GM23338 (cell line): ENCODE measurements at regions not wholly inside any gene's neighbourhood (a gene's known extent, or its start where the extent isn't known, plus 50 kb on each side); places are given as distances from the start of the nearest gene placed in this dataset.

Source experiments
- ATAC-seq: fragments of 200-7000 bp; cut with Tn5 transposase; 3 replicates; pipeline ENCODE4 v1.9.1; 2020
- DNase-seq: peaks from one replicate; pipeline ENCODE4 v3.0.0-alpha.2; 2015; ENCODE audit warnings: low spot score
- H2AFZ ChIP-seq: fragments of 200-600 bp; sonication (generic); 2 replicates; pipeline ENCODE4 v1.8.0; 2016; ENCODE audit warnings: antibody characterized with exemption, mild to moderate bottlenecking, moderate library complexity
- H3F3A ChIP-seq: fragments of 200-600 bp; sonication (generic); replicated peaks from 2 replicates; pipeline ENCODE4 v1.8.0; 2017; ENCODE audit warnings: antibody characterized with exemption, mixed run types, low read depth
- H3K27ac ChIP-seq: fragments of 200-600 bp; sonication (generic); 2 replicates; pipeline ENCODE4 v1.6.1; 2016; ENCODE audit warnings: low read depth
- H3K27me3 ChIP-seq: fragments of 200-600 bp; sonication (generic); 2 replicates; pipeline ENCODE4 v1.8.0; 2016; ENCODE audit warnings: mild to moderate bottlenecking, mixed run types, moderate library complexity; ENCODE audit not compliant: insufficient read depth
- H3K36me3 ChIP-seq: fragments of 200-600 bp; sonication (generic); 2 replicates; pipeline ENCODE4 v1.8.0; 2016; ENCODE audit warnings: mild to moderate bottlenecking; ENCODE audit not compliant: insufficient read depth
- H3K4me1 ChIP-seq: fragments of 200-600 bp; sonication (generic); 2 replicates; pipeline ENCODE4 v1.8.0; 2016; ENCODE audit warnings: mild to moderate bottlenecking, moderate library complexity; ENCODE audit not compliant: insufficient read depth
- H3K4me2 ChIP-seq: fragments of 200-600 bp; sonication (generic); 2 replicates; pipeline ENCODE4 v1.7.1; 2017; ENCODE audit warnings: mixed run types
- H3K4me3 ChIP-seq: fragments of 200-600 bp; sonication (generic); 2 replicates; pipeline ENCODE4 v1.6.1; 2016; ENCODE audit warnings: mixed run types
- H3K79me2 ChIP-seq: fragments of 200-600 bp; sonication (generic); replicated peaks from 2 replicates; pipeline ENCODE4 v1.8.0; 2017; ENCODE audit warnings: mild to moderate bottlenecking; ENCODE audit not compliant: insufficient read depth
- H3K9me2 ChIP-seq: fragments of 200-600 bp; sonication (generic); 2 replicates; pipeline ENCODE4 v1.8.0; 2017; ENCODE audit not compliant: insufficient read depth
- H4K20me1 ChIP-seq: fragments of 200-600 bp; sonication (generic); replicated peaks from 2 replicates; pipeline ENCODE4 v1.8.0; 2017; ENCODE audit warnings: mild to moderate bottlenecking; ENCODE audit not compliant: insufficient read depth
- H3K27ac Mint-ChIP-seq: 2 replicates; pipeline ENCODE4 v1.8.0; 2020; ENCODE audit warnings: inconsistent platforms, mild to moderate bottlenecking, moderate library complexity, mixed read lengths
- H3K27me3 Mint-ChIP-seq: 3 replicates; pipeline ENCODE4 v1.8.0; 2022; ENCODE audit warnings: low read depth, mild to moderate bottlenecking, moderate library complexity, mixed read lengths, inconsistent platforms; ENCODE audit not compliant: insufficient read depth, poor library complexity
- H3K36me3 Mint-ChIP-seq: 3 replicates; pipeline ENCODE4 v1.8.0; 2021; ENCODE audit warnings: low read depth, mild to moderate bottlenecking, inconsistent platforms, moderate library complexity, mixed read lengths
- H3K4me1 Mint-ChIP-seq: 3 replicates; pipeline ENCODE4 v1.8.0; 2020; ENCODE audit warnings: mild to moderate bottlenecking, inconsistent platforms, mixed read lengths
- H3K4me3 Mint-ChIP-seq: 3 replicates; pipeline ENCODE4 v1.8.0; 2021; ENCODE audit warnings: moderate library complexity, mild to moderate bottlenecking, inconsistent platforms, mixed read lengths
- H3K9me3 Mint-ChIP-seq: 3 replicates; pipeline ENCODE4 v1.8.0; 2020; ENCODE audit warnings: moderate library complexity, mild to moderate bottlenecking, inconsistent platforms, mixed read lengths
- CREB1 ChIP-seq: fragments of 250-450 bp; sonication (Bioruptor Pico); IDR thresholded peaks from 2 replicates; pipeline ENCODE4 v1.5.0; 2020; ENCODE audit warnings: low read depth, mild to moderate bottlenecking, moderate library complexity
- EZH2 ChIP-seq: fragments of 200-600 bp; sonication (generic); IDR thresholded peaks from one replicate; pipeline ENCODE4 v1.8.0; 2017; ENCODE audit warnings: antibody characterized with exemption, mild to moderate bottlenecking, low read depth; ENCODE audit not compliant: unreplicated experiment
- EZH2phosphoT487 ChIP-seq: fragments of 200-600 bp; sonication (generic); IDR thresholded peaks from one replicate; pipeline ENCODE4 v1.8.1; 2018; ENCODE audit warnings: antibody characterized with exemption; ENCODE audit not compliant: unreplicated experiment
- JUNB ChIP-seq: IDR thresholded peaks from one replicate; pipeline ENCODE4 v1.6.1; 2016; ENCODE audit warnings: antibody characterized with exemption; ENCODE audit not compliant: unreplicated experiment
- NANOG ChIP-seq: IDR thresholded peaks from 2 replicates; pipeline ENCODE4 v1.6.1; 2016; ENCODE audit warnings: antibody characterized with exemption, borderline replicate concordance
- POLR2AphosphoS5 ChIP-seq: IDR thresholded peaks from 2 replicates; pipeline ENCODE4 v1.6.1; 2016; ENCODE audit warnings: antibody characterized with exemption, low read depth
- STAT1 ChIP-seq: IDR thresholded peaks from one replicate; pipeline ENCODE4 v1.6.1; 2016; ENCODE audit warnings: antibody characterized with exemption; ENCODE audit not compliant: unreplicated experiment
- ZNF114 ChIP-seq: fragments of 250-450 bp; sonication (Bioruptor Pico); IDR thresholded peaks from 2 replicates; pipeline ENCODE4 v1.5.0; 2020; ENCODE audit warnings: mild to moderate bottlenecking, moderate library complexity
- ZNF331 ChIP-seq: fragments of 250-450 bp; sonication (Bioruptor Pico); IDR thresholded peaks from 2 replicates; pipeline ENCODE4 v1.5.0; 2020; ENCODE audit warnings: low read depth, mild to moderate bottlenecking, moderate library complexity
- TF ChIP-seq, protein P1 (sequence below): IDR thresholded peaks from 2 replicates; pipeline ENCODE4 v1.6.1; 2016; ENCODE audit warnings: antibody characterized with exemption
- TF ChIP-seq, protein P2 (sequence below), 2 experiments: fragments of 200-600 bp in 1 of 2; sonication (generic) in 1 of 2; conservative IDR thresholded peaks; 2 replicates each; pipeline versions ENCODE4 v1.5.1 to v1.6.1; 2016 to 2017; ENCODE audit warnings: antibody characterized with exemption in 2 of 2, low read depth in 2 of 2, mild to moderate bottlenecking in 2 of 2, moderate library complexity in 1 of 2
- TF ChIP-seq, protein P3 (sequence below): IDR thresholded peaks from one replicate; pipeline ENCODE4 v1.6.1; 2018; ENCODE audit warnings: antibody characterized with exemption; ENCODE audit not compliant: unreplicated experiment
- TF ChIP-seq, protein P4 (sequence below): fragments of 250-450 bp; sonication (Bioruptor Pico); IDR thresholded peaks from 2 replicates; pipeline ENCODE4 v1.5.0; 2020; ENCODE audit warnings: mild to moderate bottlenecking, moderate library complexity

DNA sequence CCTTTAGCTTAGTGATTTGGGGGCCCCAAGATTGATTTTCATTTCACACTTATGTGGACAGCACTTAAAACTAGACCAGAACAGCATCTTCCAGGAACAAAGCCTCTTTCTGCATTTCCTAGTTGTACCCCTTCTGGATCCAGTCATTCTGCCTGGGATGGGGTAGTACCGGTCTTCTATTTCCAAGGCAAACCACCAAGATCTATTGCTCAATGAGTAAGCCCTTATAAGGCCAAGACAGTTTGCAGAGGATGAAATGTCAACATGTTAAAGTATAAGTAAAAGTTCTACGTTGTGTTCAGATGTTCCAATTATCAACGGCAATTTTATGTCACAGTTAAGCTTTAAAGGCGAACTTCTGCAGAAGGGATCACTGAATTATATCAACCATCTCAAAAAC, 106.9 kb upstream of the ZNF746 start:
- no peak for ATAC-seq

More for the DNA sequence above, 106.9 kb upstream of the ZNF746 start:
- Histone ChIP-seq H3F3A (no peaks in the 10 kb centered on the region), H3K4me2 (no peak overlapping the region), H3K27me3 (no peaks in the 10 kb centered on the region), H3K4me3 (no peak overlapping the region), H4K20me1 (no peaks in the 10 kb centered on the region; the same call in 1 of the 2 replicates), H2AFZ (no peak overlapping the region), H3K79me2 (no peaks in the 10 kb centered on the region; the same call in 1 of the 2 replicates), H3K36me3 (no peaks in the 10 kb centered on the region; the same call in 1 of the 2 replicates), H3K9me2 (no peaks in the 10 kb centered on the region), H3K27ac (no peak overlapping the region), H3K4me1 (no peaks in the 10 kb centered on the region)
- Mint-ChIP-seq H3K27ac (no peak overlapping the region), H3K4me1 (no peaks in the 10 kb centered on the region), H3K27me3 (no peaks in the 10 kb centered on the region), H3K9me3 (no peaks in the 10 kb centered on the region), H3K36me3 (peaks cover 45% of the 10 kb centered on the region), H3K4me3 (no peak overlapping the region)
- TF ChIP-seq JUNB (no peak), EZH2 (no peak), NANOG (no peak), ZNF114 (CRISPR knock-in tag) (no peak), STAT1 (no peak), CREB1 (no peak), POLR2AphosphoS5 (no peak), ZNF331 (no peak), EZH2phosphoT487 (no peak)
- TF ChIP-seq, protein P1, sequence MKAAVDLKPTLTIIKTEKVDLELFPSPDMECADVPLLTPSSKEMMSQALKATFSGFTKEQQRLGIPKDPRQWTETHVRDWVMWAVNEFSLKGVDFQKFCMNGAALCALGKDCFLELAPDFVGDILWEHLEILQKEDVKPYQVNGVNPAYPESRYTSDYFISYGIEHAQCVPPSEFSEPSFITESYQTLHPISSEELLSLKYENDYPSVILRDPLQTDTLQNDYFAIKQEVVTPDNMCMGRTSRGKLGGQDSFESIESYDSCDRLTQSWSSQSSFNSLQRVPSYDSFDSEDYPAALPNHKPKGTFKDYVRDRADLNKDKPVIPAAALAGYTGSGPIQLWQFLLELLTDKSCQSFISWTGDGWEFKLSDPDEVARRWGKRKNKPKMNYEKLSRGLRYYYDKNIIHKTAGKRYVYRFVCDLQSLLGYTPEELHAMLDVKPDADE = no peak
- TF ChIP-seq, protein P2, sequence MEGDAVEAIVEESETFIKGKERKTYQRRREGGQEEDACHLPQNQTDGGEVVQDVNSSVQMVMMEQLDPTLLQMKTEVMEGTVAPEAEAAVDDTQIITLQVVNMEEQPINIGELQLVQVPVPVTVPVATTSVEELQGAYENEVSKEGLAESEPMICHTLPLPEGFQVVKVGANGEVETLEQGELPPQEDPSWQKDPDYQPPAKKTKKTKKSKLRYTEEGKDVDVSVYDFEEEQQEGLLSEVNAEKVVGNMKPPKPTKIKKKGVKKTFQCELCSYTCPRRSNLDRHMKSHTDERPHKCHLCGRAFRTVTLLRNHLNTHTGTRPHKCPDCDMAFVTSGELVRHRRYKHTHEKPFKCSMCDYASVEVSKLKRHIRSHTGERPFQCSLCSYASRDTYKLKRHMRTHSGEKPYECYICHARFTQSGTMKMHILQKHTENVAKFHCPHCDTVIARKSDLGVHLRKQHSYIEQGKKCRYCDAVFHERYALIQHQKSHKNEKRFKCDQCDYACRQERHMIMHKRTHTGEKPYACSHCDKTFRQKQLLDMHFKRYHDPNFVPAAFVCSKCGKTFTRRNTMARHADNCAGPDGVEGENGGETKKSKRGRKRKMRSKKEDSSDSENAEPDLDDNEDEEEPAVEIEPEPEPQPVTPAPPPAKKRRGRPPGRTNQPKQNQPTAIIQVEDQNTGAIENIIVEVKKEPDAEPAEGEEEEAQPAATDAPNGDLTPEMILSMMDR (conservative IDR thresholded peaks at IDR 0.05; ENCODE audit: low read depth in 2 of 2) = no peak
- TF ChIP-seq, protein P3, sequence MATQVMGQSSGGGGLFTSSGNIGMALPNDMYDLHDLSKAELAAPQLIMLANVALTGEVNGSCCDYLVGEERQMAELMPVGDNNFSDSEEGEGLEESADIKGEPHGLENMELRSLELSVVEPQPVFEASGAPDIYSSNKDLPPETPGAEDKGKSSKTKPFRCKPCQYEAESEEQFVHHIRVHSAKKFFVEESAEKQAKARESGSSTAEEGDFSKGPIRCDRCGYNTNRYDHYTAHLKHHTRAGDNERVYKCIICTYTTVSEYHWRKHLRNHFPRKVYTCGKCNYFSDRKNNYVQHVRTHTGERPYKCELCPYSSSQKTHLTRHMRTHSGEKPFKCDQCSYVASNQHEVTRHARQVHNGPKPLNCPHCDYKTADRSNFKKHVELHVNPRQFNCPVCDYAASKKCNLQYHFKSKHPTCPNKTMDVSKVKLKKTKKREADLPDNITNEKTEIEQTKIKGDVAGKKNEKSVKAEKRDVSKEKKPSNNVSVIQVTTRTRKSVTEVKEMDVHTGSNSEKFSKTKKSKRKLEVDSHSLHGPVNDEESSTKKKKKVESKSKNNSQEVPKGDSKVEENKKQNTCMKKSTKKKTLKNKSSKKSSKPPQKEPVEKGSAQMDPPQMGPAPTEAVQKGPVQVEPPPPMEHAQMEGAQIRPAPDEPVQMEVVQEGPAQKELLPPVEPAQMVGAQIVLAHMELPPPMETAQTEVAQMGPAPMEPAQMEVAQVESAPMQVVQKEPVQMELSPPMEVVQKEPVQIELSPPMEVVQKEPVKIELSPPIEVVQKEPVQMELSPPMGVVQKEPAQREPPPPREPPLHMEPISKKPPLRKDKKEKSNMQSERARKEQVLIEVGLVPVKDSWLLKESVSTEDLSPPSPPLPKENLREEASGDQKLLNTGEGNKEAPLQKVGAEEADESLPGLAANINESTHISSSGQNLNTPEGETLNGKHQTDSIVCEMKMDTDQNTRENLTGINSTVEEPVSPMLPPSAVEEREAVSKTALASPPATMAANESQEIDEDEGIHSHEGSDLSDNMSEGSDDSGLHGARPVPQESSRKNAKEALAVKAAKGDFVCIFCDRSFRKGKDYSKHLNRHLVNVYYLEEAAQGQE = no peak
- TF ChIP-seq, protein P4, sequence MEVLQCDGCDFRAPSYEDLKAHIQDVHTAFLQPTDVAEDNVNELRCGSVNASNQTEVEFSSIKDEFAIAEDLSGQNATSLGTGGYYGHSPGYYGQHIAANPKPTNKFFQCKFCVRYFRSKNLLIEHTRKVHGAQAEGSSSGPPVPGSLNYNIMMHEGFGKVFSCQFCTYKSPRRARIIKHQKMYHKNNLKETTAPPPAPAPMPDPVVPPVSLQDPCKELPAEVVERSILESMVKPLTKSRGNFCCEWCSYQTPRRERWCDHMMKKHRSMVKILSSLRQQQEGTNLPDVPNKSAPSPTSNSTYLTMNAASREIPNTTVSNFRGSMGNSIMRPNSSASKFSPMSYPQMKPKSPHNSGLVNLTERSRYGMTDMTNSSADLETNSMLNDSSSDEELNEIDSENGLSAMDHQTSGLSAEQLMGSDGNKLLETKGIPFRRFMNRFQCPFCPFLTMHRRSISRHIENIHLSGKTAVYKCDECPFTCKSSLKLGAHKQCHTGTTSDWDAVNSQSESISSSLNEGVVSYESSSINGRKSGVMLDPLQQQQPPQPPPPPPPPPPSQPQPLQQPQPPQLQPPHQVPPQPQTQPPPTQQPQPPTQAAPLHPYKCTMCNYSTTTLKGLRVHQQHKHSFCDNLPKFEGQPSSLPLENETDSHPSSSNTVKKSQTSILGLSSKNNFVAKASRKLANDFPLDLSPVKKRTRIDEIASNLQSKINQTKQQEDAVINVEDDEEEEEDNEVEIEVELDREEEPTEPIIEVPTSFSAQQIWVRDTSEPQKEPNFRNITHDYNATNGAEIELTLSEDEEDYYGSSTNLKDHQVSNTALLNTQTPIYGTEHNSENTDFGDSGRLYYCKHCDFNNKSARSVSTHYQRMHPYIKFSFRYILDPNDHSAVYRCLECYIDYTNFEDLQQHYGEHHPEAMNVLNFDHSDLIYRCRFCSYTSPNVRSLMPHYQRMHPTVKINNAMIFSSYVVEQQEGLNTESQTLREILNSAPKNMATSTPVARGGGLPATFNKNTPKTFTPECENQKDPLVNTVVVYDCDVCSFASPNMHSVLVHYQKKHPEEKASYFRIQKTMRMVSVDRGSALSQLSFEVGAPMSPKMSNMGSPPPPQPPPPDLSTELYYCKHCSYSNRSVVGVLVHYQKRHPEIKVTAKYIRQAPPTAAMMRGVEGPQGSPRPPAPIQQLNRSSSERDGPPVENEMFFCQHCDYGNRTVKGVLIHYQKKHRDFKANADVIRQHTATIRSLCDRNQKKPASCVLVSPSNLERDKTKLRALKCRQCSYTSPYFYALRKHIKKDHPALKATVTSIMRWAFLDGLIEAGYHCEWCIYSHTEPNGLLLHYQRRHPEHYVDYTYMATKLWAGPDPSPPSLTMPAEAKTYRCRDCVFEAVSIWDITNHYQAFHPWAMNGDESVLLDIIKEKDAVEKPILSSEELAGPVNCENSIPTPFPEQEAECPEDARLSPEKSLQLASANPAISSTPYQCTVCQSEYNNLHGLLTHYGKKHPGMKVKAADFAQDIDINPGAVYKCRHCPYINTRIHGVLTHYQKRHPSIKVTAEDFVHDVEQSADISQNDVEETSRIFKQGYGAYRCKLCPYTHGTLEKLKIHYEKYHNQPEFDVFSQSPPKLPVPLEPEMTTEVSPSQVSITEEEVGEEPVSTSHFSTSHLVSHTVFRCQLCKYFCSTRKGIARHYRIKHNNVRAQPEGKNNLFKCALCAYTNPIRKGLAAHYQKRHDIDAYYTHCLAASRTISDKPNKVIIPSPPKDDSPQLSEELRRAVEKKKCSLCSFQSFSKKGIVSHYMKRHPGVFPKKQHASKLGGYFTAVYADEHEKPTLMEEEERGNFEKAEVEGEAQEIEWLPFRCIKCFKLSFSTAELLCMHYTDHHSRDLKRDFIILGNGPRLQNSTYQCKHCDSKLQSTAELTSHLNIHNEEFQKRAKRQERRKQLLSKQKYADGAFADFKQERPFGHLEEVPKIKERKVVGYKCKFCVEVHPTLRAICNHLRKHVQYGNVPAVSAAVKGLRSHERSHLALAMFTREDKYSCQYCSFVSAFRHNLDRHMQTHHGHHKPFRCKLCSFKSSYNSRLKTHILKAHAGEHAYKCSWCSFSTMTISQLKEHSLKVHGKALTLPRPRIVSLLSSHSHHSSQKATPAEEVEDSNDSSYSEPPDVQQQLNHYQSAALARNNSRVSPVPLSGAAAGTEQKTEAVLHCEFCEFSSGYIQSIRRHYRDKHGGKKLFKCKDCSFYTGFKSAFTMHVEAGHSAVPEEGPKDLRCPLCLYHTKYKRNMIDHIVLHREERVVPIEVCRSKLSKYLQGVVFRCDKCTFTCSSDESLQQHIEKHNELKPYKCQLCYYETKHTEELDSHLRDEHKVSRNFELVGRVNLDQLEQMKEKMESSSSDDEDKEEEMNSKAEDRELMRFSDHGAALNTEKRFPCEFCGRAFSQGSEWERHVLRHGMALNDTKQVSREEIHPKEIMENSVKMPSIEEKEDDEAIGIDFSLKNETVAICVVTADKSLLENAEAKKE (CRISPR knock-in tag) = no peak
- no peak for DNase-seq
